Keratinocyte (primary cell): ENCODE measurements at regions not wholly inside any gene's neighbourhood (a gene's known extent, or its start where the extent isn't known, plus 50 kb on each side); places are given as distances from the start of the nearest gene placed in this dataset.

Experiments
- DNase-seq: peaks from one replicate; pipeline ENCODE4 v3.0.0-alpha.2; 2011; ENCODE audit warnings: low read depth, missing footprints, low spot score
- FAIRE-seq: peaks from 2 replicates; lab custom pipeline; 2011; peaks lifted over from hg19 to GRCh38; lab: Jason Lieb, UNC
- H2AFZ ChIP-seq: 2 replicates; pipeline ENCODE4 v1.6.0; 2012; ENCODE audit warnings: low read length, control low read depth, inconsistent platforms; ENCODE audit not compliant: control insufficient read depth
- H3K27ac ChIP-seq: 2 replicates; pipeline ENCODE4 v1.5.1; 2011; ENCODE audit warnings: low read length; ENCODE audit not compliant: control insufficient read depth, insufficient read depth
- H3K27me3 ChIP-seq: 3 replicates; pipeline ENCODE4 v1.6.0; 2011; ENCODE audit warnings: low read length; ENCODE audit not compliant: control insufficient read depth, insufficient read depth; ENCODE audit errors: extremely low read depth
- H3K36me3 ChIP-seq, 2 experiments: 2 replicates in 1 of 2; 3 replicates in 1 of 2; pipeline ENCODE4 v1.5.1; 2011; ENCODE audit warnings: low read length in 2 of 2, mild to moderate bottlenecking in 1 of 2; ENCODE audit not compliant: control insufficient read depth in 2 of 2, insufficient read depth in 2 of 2; ENCODE audit errors: extremely low read depth in 1 of 2
- H3K4me1 ChIP-seq: 3 replicates; pipeline ENCODE4 v1.5.1; 2011; ENCODE audit warnings: low read length; ENCODE audit not compliant: control insufficient read depth, insufficient read depth; ENCODE audit errors: extremely low read depth
- H3K4me2 ChIP-seq: 3 replicates; pipeline ENCODE4 v1.6.0; 2011; ENCODE audit warnings: low read depth, low read length; ENCODE audit not compliant: control insufficient read depth, insufficient read depth; ENCODE audit errors: extremely low read depth
- H3K4me3 ChIP-seq, 3 experiments: fragments of 200-600 bp in 1 of 3; sonication (generic) in 1 of 3; 2 replicates in 2 of 3; 3 replicates in 1 of 3; pipeline ENCODE4 v1.5.1; 2011 to 2016; ENCODE audit warnings: low read length in 3 of 3, mild to moderate bottlenecking in 3 of 3, control low read depth in 2 of 3, inconsistent platforms in 1 of 3, low read depth in 1 of 3, mixed read lengths in 1 of 3, mixed run types in 1 of 3, moderate library complexity in 1 of 3; ENCODE audit not compliant: control insufficient read depth in 2 of 3, insufficient read depth in 2 of 3; ENCODE audit errors: extremely low read depth in 1 of 3
- H3K79me2 ChIP-seq: 2 replicates; pipeline ENCODE4 v1.6.0; 2012; ENCODE audit warnings: low read length; ENCODE audit not compliant: control insufficient read depth, insufficient read depth
- H3K9ac ChIP-seq: 3 replicates; pipeline ENCODE4 v1.6.0; 2011; ENCODE audit warnings: low read length; ENCODE audit not compliant: control insufficient read depth, insufficient read depth; ENCODE audit errors: extremely low read depth
- H3K9me1 ChIP-seq: 3 replicates; pipeline ENCODE4 v1.6.0; 2011; ENCODE audit warnings: low read length; ENCODE audit not compliant: control insufficient read depth, insufficient read depth; ENCODE audit errors: extremely low read depth
- H3K9me3 ChIP-seq: 2 replicates; pipeline ENCODE4 v1.5.1; 2012; ENCODE audit warnings: low read depth, low read length; ENCODE audit not compliant: control insufficient read depth
- H4K20me1 ChIP-seq: 3 replicates; pipeline ENCODE4 v1.6.0; 2011; ENCODE audit warnings: low read length; ENCODE audit not compliant: control insufficient read depth, insufficient read depth; ENCODE audit errors: extremely low read depth
- EZH2 ChIP-seq: IDR thresholded peaks from one replicate; pipeline ENCODE4 v1.6.1; 2012; ENCODE audit warnings: inconsistent platforms, mild to moderate bottlenecking, low read length, moderate library complexity
- dilution Hi-C: fragments of 300-500 bp; cut with MboI; formaldehyde crosslinking; loops from one replicate; pipeline ENCODE4 v1.7.0; 2020; ENCODE audit warnings: low sequenced_read_pairs; ENCODE audit not compliant: extremely low pct_ligation_motif_present
- TF ChIP-seq, protein P1 (sequence below), 3 experiments: IDR thresholded peaks in 1 of 3; conservative IDR thresholded peaks in 1 of 3; optimal IDR thresholded peaks in 1 of 3; 2 replicates in 2 of 3; 3 replicates in 1 of 3; pipeline versions ENCODE3 to v1.5.1; 2011; ENCODE audit warnings: low read length in 3 of 3, mild to moderate bottlenecking in 3 of 3, moderate library complexity in 2 of 3, control low read depth in 1 of 3, inconsistent platforms in 1 of 3; ENCODE audit not compliant: insufficient read depth in 2 of 3; ENCODE audit errors: extremely low read depth in 1 of 3

DNA sequence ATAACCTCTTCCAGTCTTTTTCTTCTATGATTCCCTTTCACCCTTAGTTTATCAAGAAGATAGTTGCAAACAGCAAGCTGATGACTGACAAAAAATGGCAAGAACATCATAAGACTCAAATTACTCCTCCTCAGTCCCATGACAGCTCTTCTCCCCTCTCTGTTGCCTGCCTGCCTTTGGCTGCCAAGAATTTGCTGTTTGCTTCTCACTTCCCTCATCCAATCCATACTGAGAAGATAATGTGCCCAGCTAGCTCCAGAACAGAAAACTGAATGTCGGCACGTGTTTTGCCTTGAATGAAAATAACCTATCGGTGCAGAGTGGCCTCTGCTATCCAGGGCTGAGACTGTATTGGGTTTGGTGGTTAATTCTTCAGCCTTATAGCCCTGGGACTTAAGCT, 192.1 kb downstream of the PPARGC1A start:
- no peak overlapping the region for H3K4me3 ChIP-seq
- H4K20me1 ChIP-seq = no peaks in the 10 kb centered on the region
- no peak overlapping the region for H3K4me2 ChIP-seq
- H3K9me3 ChIP-seq = no peaks in the 10 kb centered on the region
- no peak overlapping the region for H3K27ac ChIP-seq
- H3K79me2 ChIP-seq = no peaks in the 10 kb centered on the region
- dilution Hi-C loops = no loop called here
- DNase-seq (no peak), FAIRE-seq (no peak)
- H3K9ac ChIP-seq = no peak overlapping the region
- no peak for TF ChIP-seq EZH2
- TF ChIP-seq, protein P1, sequence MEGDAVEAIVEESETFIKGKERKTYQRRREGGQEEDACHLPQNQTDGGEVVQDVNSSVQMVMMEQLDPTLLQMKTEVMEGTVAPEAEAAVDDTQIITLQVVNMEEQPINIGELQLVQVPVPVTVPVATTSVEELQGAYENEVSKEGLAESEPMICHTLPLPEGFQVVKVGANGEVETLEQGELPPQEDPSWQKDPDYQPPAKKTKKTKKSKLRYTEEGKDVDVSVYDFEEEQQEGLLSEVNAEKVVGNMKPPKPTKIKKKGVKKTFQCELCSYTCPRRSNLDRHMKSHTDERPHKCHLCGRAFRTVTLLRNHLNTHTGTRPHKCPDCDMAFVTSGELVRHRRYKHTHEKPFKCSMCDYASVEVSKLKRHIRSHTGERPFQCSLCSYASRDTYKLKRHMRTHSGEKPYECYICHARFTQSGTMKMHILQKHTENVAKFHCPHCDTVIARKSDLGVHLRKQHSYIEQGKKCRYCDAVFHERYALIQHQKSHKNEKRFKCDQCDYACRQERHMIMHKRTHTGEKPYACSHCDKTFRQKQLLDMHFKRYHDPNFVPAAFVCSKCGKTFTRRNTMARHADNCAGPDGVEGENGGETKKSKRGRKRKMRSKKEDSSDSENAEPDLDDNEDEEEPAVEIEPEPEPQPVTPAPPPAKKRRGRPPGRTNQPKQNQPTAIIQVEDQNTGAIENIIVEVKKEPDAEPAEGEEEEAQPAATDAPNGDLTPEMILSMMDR (optimal IDR thresholded peaks at IDR 0.05 in 1 of 3, IDR thresholded peaks at IDR 0.05 in 1 of 3, conservative IDR thresholded peaks at IDR 0.05 in 1 of 3; ENCODE audit: extremely low read depth in 1 of 3, insufficient read depth in 2 of 3, low read length in 3 of 3) = no peak
- no peaks in the 10 kb centered on the region for H3K36me3 ChIP-seq
- no peaks in the 10 kb centered on the region for H3K9me1 ChIP-seq
- H2AFZ ChIP-seq = no peak overlapping the region
- H3K27me3 ChIP-seq = no peaks in the 10 kb centered on the region
- no peaks in the 10 kb centered on the region for H3K4me1 ChIP-seq

DNA sequence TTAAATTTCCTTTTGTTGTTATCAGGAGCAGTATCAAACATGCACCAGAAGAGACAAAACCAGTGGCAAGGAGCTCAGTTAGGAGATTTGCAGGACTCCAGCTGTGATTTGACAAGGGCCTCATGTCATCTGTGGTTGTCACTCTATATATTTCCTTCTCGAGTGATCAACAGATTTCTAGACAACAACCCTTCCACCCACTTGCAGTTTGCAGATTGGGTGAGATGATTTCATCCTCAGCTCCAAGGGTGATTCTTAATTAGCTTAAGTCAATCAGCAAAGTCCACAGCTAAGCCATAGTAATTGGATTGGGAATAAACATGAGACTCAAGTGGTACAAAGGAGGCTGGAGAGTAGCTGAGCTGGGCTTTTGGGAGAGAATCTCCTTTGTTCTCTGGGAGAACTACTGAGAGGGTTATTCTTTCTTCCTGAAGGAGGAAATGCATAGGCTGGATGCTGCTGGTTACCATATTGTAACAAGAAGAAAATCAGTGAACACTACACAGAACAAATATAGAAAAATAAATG, 192.8 kb downstream of the PPARGC1A start:
- H3K9me3 ChIP-seq = no peaks in the 10 kb centered on the region
- no peaks in the 10 kb centered on the region for H3K9me1 ChIP-seq
- no peaks in the 10 kb centered on the region for H3K4me1 ChIP-seq
- dilution Hi-C loops = no loop called here
- no peaks in the 10 kb centered on the region for H4K20me1 ChIP-seq
- no peak for TF ChIP-seq EZH2
- TF ChIP-seq, protein P1 (optimal IDR thresholded peaks at IDR 0.05 in 1 of 3, IDR thresholded peaks at IDR 0.05 in 1 of 3, conservative IDR thresholded peaks at IDR 0.05 in 1 of 3; ENCODE audit: extremely low read depth in 1 of 3, insufficient read depth in 2 of 3, low read length in 3 of 3) = no peak
- no peak overlapping the region for H2AFZ ChIP-seq
- DNase-seq (no peak), FAIRE-seq (no peak)
- H3K9ac ChIP-seq = no peak overlapping the region
- H3K27ac ChIP-seq = no peak overlapping the region
- no peak overlapping the region for H3K4me3 ChIP-seq
- H3K79me2 ChIP-seq = no peaks in the 10 kb centered on the region
- no peak overlapping the region for H3K4me2 ChIP-seq
- no peaks in the 10 kb centered on the region for H3K36me3 ChIP-seq
- H3K27me3 ChIP-seq = no peaks in the 10 kb centered on the region
